HepG2 (cell line): ENCODE measurements at regions not wholly inside any gene's neighbourhood (a gene's known extent, or its start where the extent isn't known, plus 50 kb on each side); places are given as distances from the start of the nearest gene placed in this dataset.

Experiments used
- ATAC-seq: fragments of 200-7000 bp; cut with Tn5 transposase; 3 replicates; pipeline ENCODE4 v1.9.1; 2020; ENCODE audit warnings: mild to moderate bottlenecking, moderate library complexity
- BruUV-seq: library from RNA; stranded (reverse); fragments of 400-500 nt; replicated peaks from 2 replicates; lab custom pipeline; 2021; lab: Mats Ljungman, UMichigan
- CTCF ChIA-PET: fragments of 300-600 bp; formaldehyde crosslinking; extraction: SDS; loops from one replicate; lab custom pipeline; 2021; ENCODE audit warnings: low total read pairs, inconsistent platforms, low intra/inter-chr PET ratio; lab: Yijun Ruan, JAX
- POLR2A ChIA-PET: fragments of 350-600 bp; sonication (Branson Sonifier 250); formaldehyde crosslinking; loops from one replicate; lab custom pipeline; 2020; ENCODE audit warnings: antibody characterized with exemption, inconsistent platforms; lab: Yijun Ruan, JAX
- DNase-seq: peaks from one replicate; pipeline ENCODE4 v3.0.0-alpha.2; 2015; ENCODE audit warnings: low spot score
- FAIRE-seq: peaks from 3 replicates; lab custom pipeline; 2011; peaks lifted over from hg19 to GRCh38; lab: Jason Lieb, UNC
- H2AFZ ChIP-seq: one replicate; pipeline ENCODE4 v1.6.1; 2011; ENCODE audit warnings: low read length, inconsistent platforms
- H3K27ac ChIP-seq: fragments of 300-600 bp; 3 replicates; pipeline ENCODE4 v1.8.0; 2011; ENCODE audit warnings: mixed run types, mild to moderate bottlenecking, mixed read lengths, low read length, inconsistent platforms; ENCODE audit not compliant: insufficient read depth; ENCODE audit errors: extremely low read length
- H3K27me3 ChIP-seq, 2 experiments: fragments of 200-600 bp in 1 of 2; 2 replicates in 1 of 2; 3 replicates in 1 of 2; pipeline versions ENCODE4 v1.6.0 to v1.8.0; 2011; ENCODE audit warnings: low read length in 2 of 2, mild to moderate bottlenecking in 2 of 2, moderate library complexity in 2 of 2, inconsistent platforms in 1 of 2; ENCODE audit not compliant: insufficient read depth in 2 of 2, control insufficient read depth in 1 of 2
- H3K36me3 ChIP-seq, 2 experiments: fragments of 200-600 bp in 1 of 2; replicated peaks in 1 of 2; 2 replicates in 1 of 2; 3 replicates in 1 of 2; pipeline versions ENCODE4 v1.5.1 to v1.8.0; 2011; ENCODE audit warnings: low read length in 2 of 2, inconsistent platforms in 1 of 2; ENCODE audit not compliant: insufficient read depth in 2 of 2, control insufficient read depth in 1 of 2
- H3K4me1 ChIP-seq: 2 replicates; pipeline ENCODE4 v1.5.1; 2012; ENCODE audit warnings: low read length, inconsistent platforms; ENCODE audit not compliant: insufficient read depth
- H3K4me2 ChIP-seq: 2 replicates; pipeline ENCODE4 v1.6.0; 2011; ENCODE audit warnings: low read depth, low read length, inconsistent platforms
- H3K4me3 ChIP-seq, 3 experiments: fragments of 200-600 bp in 1 of 3; sonication (generic), shearing (Covaris generic) in 1 of 3; replicated peaks in 1 of 3; 2 replicates each; pipeline ENCODE4 v1.5.1; 2011 to 2016; ENCODE audit warnings: low read length in 3 of 3, inconsistent platforms in 2 of 3, low read depth in 2 of 3, mild to moderate bottlenecking in 2 of 3, control low read depth in 1 of 3, mixed read lengths in 1 of 3; ENCODE audit not compliant: insufficient read depth in 1 of 3
- H3K79me2 ChIP-seq: one replicate; pipeline ENCODE4 v1.6.1; 2011; ENCODE audit warnings: low read length, inconsistent platforms; ENCODE audit not compliant: insufficient read depth
- H3K9ac ChIP-seq: 2 replicates; pipeline ENCODE4 v1.6.0; 2011; ENCODE audit warnings: mild to moderate bottlenecking, low read depth, low read length, inconsistent platforms; ENCODE audit not compliant: insufficient read depth
- H3K9me3 ChIP-seq: 2 replicates; pipeline ENCODE4 v1.5.1; 2012; ENCODE audit warnings: mild to moderate bottlenecking, low read length
- H4K20me1 ChIP-seq: 2 replicates; pipeline ENCODE4 v1.6.0; 2011; ENCODE audit warnings: inconsistent platforms, mild to moderate bottlenecking, low read length, moderate library complexity; ENCODE audit not compliant: insufficient read depth
- MAFF ChIP-seq: IDR thresholded peaks from 2 replicates; pipeline ENCODE4 v1.6.1; 2011; ENCODE audit warnings: low read depth, low read length, improper control_type of control experiment
- MAFK ChIP-seq, 2 experiments: IDR thresholded peaks in 1 of 2; conservative IDR thresholded peaks in 1 of 2; 2 replicates each; pipeline ENCODE4 v1.6.1; 2011; ENCODE audit warnings: improper control_type of control experiment in 2 of 2, low read length in 2 of 2
- MAZ ChIP-seq, 2 experiments: sonication (generic) in 1 of 2; formaldehyde crosslinking in 1 of 2; IDR thresholded peaks; 2 replicates each; pipeline versions ENCODE4 v1.5.0 to v1.6.1; 2012 to 2020; ENCODE audit warnings: low read depth in 2 of 2, mild to moderate bottlenecking in 2 of 2, borderline replicate concordance in 1 of 2, improper control_type of control experiment in 1 of 2, low read length in 1 of 2, missing genetic modification reagents in 1 of 2, moderate library complexity in 1 of 2
- MIER3 ChIP-seq: IDR thresholded peaks from 2 replicates; pipeline ENCODE4 v1.6.1; 2016; ENCODE audit warnings: missing compliant biosample characterization, borderline replicate concordance
- MNT ChIP-seq: fragments of 450-650 bp; IDR thresholded peaks from 2 replicates; pipeline ENCODE4 v1.6.1; 2016
- PATZ1 ChIP-seq: sonication (generic); formaldehyde crosslinking; IDR thresholded peaks from 2 replicates; pipeline ENCODE4 v1.4.0; 2020; ENCODE audit warnings: missing genetic modification reagents
- RFX3 ChIP-seq: IDR thresholded peaks from 2 replicates; pipeline ENCODE4 v1.6.1; 2016; ENCODE audit warnings: missing biosample characterization, missing genetic modification reagents
- SCMH1 ChIP-seq: sonication (generic); formaldehyde crosslinking; IDR thresholded peaks from 2 replicates; pipeline ENCODE4 v1.9.0; 2021; ENCODE audit warnings: missing genetic modification reagents, mild to moderate bottlenecking, borderline replicate concordance
- TEF ChIP-seq: sonication (generic); formaldehyde crosslinking; IDR thresholded peaks from 2 replicates; pipeline ENCODE4 v1.5.0; 2020; ENCODE audit warnings: missing genetic modification reagents
- ZNF768 ChIP-seq: sonication (generic); formaldehyde crosslinking; IDR thresholded peaks from 2 replicates; pipeline ENCODE4 v1.4.0; 2020; ENCODE audit warnings: missing genetic modification reagents
- WGBS: methylation state at CpG from one replicate; pipeline ENCODE4 v1.1.6; 2017; ENCODE audit warnings: low lambda C conversion rate; 5-methylcytosine and 5-hydroxymethylcytosine counted together
- in situ Hi-C: cut with HindIII; loops from 2 replicates; pipeline ENCODE4 v1.10.0; 2017; ENCODE audit warnings: low pct_unique_long_range_greater_than_20kb; ENCODE audit not compliant: extremely low pct_ligation_motif_present
- intact Hi-C: fragments of 100-400 bp; cut with micrococcal nuclease; formaldehyde crosslinking; loops from one replicate; pipeline ENCODE4 v1.10.0; 2022; ENCODE audit not compliant: unreplicated experiment

- BruUV-seq: no TSS peak
- Histone ChIP-seq H3K27ac (no peak overlapping the region), H3K9ac (no peak overlapping the region), H4K20me1 (no peaks in the 10 kb centered on the region), H3K36me3 (no peaks in the 10 kb centered on the region), H2AFZ (no peak overlapping the region), H3K4me2 (no peak overlapping the region), H3K79me2 (no peaks in the 10 kb centered on the region), H3K4me1 (peaks cover 13% of the 10 kb centered on the region), H3K9me3 (no peaks in the 10 kb centered on the region), H3K4me3 (no peak overlapping the region), H3K27me3 (no peaks in the 10 kb centered on the region)
- no peak for FAIRE-seq
- no peak for ATAC-seq
- intact Hi-C loops (no loop called here), in situ Hi-C loops (no loop called here)
- WGBS: 57% methylated on average over 4 of the region's 4 CpGs
- no peak for DNase-seq
- TF ChIP-seq MAFK (conservative IDR thresholded peaks at IDR 0.05 in 1 of 2, IDR thresholded peaks at IDR 0.05 in 1 of 2; ENCODE audit: low read length in 2 of 2): 0 out of 4 replicates have a peak, but pooled peaks have one; percentile 17 to 23
- no peak for TF ChIP-seq MAFF
- TF ChIP-seq PATZ1 (CRISPR knock-in tag): no peak
- no peak for TF ChIP-seq MNT
- no peak for TF ChIP-seq ZNF768 (CRISPR knock-in tag)
- POLR2A ChIA-PET: no interaction called here
- CTCF ChIA-PET: no interaction called here
These were observed 71.1 kb upstream of the SLC44A1 start for GRCh38 chr9:105173306-105173705.

GRCh38 chr9:105173826-105174225 is 70.6 kb upstream of the SLC44A1 start:
- intact Hi-C loops: no loop called here
- no TSS peak for BruUV-seq
- no peaks in the 10 kb centered on the region for H3K9me3 ChIP-seq
- in situ Hi-C loops: no loop called here
- H3K36me3 ChIP-seq: no peaks in the 10 kb centered on the region
- H4K20me1 ChIP-seq: no peaks in the 10 kb centered on the region
- H3K4me2 ChIP-seq: no peak overlapping the region
- no peak overlapping the region for H3K4me3 ChIP-seq
- no peak for DNase-seq
- WGBS: 39% methylated on average over 4 of the region's 4 CpGs
- no peak overlapping the region for H3K27ac ChIP-seq
- no peak overlapping the region for H2AFZ ChIP-seq
- no peak for ATAC-seq
- H3K79me2 ChIP-seq: no peaks in the 10 kb centered on the region
- H3K9ac ChIP-seq: no peak overlapping the region
- H3K4me1 ChIP-seq: peaks cover 13% of the 10 kb centered on the region
- FAIRE-seq: no peak
- H3K27me3 ChIP-seq: no peaks in the 10 kb centered on the region
- ChIA-PET CTCF (no interaction called here), POLR2A (no interaction called here)
- TF ChIP-seq TEF (no peak), MAZ (IDR thresholded peaks at IDR 0.05; ENCODE audit: borderline replicate concordance, low read depth, low read length) (no peak), MAZ (CRISPR knock-in tag; IDR thresholded peaks at IDR 0.05; ENCODE audit: low read depth) (no peak), RFX3 (no peak), SCMH1 (CRISPR knock-in tag) (no peak), MIER3 (CRISPR knock-in tag) (no peak)
